Epithelial cell of esophagus (primary cell): ENCODE measurements at regions not wholly inside any gene's neighbourhood (a gene's known extent, or its start where the extent isn't known, plus 50 kb on each side); places are given as distances from the start of the nearest gene placed in this dataset.
A peak's percentile ranks its signal among the peaks of the same experiment; 100 is the strongest.

Experiments
- DNase-seq: peaks from one replicate; pipeline ENCODE4 v3.0.0; 2010; ENCODE audit warnings: low read depth
- H3K4me3 ChIP-seq: 2 replicates; pipeline ENCODE4 v1.5.1; 2011; ENCODE audit warnings: mild to moderate bottlenecking, low read length, control low read depth
- CTCF ChIP-seq: IDR thresholded peaks from 2 replicates; pipeline ENCODE4 v1.5.1; 2011; ENCODE audit warnings: low read depth, mild to moderate bottlenecking, low read length, control low read depth, inconsistent platforms; ENCODE audit not compliant: insufficient read depth; ENCODE audit errors: missing control alignments

DNA sequence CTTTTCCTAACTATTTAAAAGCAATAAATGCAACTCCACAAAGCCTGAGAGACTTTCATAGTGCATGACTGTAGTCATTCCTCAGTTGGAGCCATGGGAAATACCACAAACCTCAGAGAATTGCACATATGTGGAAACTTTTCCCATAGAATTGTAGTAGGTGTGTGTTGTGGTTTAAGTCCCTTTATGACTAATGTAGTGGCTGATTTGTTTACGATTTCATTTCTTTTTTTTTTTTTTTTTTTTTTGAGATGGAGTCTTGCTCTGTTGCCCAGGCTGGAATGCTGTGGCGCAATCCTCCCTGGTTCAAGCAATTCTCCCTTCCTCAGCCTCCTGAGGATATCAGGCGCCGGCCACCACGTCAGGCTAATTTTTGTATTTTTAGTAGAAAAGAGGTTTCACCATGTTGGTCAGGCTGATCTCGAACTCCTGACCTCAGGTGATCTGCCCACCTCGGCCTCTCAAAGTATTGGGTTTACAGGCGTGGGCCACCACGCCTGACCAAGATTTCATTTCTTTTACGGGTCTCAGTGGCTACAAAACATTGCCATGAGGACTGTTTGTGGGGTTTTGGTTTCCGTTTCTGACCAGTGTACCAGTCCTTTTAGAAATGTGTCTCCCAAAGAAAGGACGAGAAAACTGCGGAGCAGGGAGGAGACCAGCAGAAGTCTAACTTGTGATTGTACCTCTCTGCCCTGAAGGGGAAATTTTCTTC lies 212.1 kb upstream of the MARCKS start:
- no peak overlapping the region for H3K4me3 ChIP-seq
- peak; percentile 95 for DNase-seq
- no peak for TF ChIP-seq CTCF

DNA sequence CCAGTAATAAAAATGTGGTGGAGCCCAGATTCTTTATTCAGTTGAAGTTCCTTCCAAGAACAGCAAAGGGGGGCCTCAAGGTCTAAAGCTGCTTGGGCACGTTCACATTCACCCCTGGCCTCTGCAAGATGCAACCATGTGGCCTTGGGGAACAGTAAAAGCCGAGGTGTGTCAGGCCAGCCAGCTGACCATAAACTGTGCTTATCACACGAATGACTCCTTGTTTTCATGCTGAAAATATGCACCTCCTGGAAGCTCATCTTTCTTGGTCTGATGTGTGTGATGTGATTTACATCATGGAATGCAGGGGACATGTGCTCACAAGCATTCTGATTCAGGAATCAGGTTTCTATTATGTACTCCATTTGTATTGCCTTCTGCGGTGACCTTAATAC lies 211.6 kb upstream of the MARCKS start:
- TF ChIP-seq CTCF = no peak
- peak; percentile 98 for DNase-seq
- H3K4me3 ChIP-seq = no peak overlapping the region

DNA sequence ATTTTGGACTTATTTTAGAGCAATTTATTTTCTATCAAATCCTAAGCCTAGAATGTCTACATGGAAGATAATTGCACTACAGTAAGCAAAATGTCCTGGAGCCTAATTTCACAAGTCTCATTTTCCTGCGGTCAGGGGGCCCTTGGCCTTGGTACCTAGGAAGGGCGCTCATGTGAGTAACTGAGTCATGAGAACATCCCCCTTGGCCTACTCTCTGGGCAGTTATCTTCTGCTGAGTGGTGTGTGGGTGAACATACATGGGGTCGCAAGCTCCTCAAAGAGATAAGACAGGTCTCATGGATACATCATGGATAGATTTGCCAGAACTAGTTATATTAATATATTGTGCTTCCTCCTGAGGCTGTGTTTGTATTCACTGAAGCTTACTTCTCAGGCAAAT lies 211.2 kb upstream of the MARCKS start:
- TF ChIP-seq CTCF = no peak
- H3K4me3 ChIP-seq = no peak overlapping the region
- DNase-seq = no peak

- DNase-seq = no peak
- no peak for TF ChIP-seq CTCF
- no peak overlapping the region for H3K4me3 ChIP-seq
Measured at GRCh38 chr6:113646701-113647100, 210.4 kb upstream of the MARCKS start.

- no peak overlapping the region for H3K4me3 ChIP-seq
- no peak for DNase-seq
- TF ChIP-seq CTCF = no peak
Measured at GRCh38 chr6:113647143-113647889, 209.8 kb upstream of the MARCKS start.

- no peak for DNase-seq
- TF ChIP-seq CTCF = no peak
- peak overlapping the region; percentile 40 for H3K4me3 ChIP-seq
Measured at GRCh38 chr6:113648698-113649097, 208.4 kb upstream of the MARCKS start.
